HG02623 (cell line): ENCODE measurements at regions not wholly inside any gene's neighbourhood (a gene's known extent, or its start where the extent isn't known, plus 50 kb on each side); places are given as distances from the start of the nearest gene placed in this dataset.
"Not testable (repeated sequence)": the region's sequence is repeated elsewhere in the genome, so short reads cannot be mapped to it uniquely, and the experiment has no call there.

ENCODE experiments used
- ATAC-seq: cut with Tn5 transposase; IDR thresholded peaks from one replicate; pipeline ENCODE4 v1.9.1; 2021; ENCODE audit warnings: moderate library complexity; ENCODE audit not compliant: unreplicated experiment

DNA sequence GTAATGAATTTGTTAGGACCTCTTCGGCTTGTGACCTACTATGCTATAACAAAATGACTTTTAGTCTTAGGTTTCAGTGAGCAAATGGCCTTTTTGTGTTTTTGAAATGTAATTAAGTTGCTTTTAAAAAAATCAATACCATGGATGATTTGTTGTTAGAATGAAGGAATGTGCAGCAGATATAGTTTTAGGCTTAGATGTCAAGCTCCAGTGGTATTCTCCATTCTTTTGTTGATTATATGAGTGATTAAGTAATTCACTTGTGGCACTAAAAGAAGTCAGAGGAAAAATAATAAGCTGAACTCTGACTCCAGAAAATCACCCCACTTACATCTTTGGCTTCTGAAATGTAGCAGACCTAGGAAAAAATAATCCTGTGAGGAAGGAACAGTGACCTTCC, 474.1 kb upstream of the MIS18BP1 start:
- ATAC-seq: no peak

GRCh38 chr14:45721472-45721871, 468.5 kb upstream of the MIS18BP1 start:
- ATAC-seq: no peak

DNA sequence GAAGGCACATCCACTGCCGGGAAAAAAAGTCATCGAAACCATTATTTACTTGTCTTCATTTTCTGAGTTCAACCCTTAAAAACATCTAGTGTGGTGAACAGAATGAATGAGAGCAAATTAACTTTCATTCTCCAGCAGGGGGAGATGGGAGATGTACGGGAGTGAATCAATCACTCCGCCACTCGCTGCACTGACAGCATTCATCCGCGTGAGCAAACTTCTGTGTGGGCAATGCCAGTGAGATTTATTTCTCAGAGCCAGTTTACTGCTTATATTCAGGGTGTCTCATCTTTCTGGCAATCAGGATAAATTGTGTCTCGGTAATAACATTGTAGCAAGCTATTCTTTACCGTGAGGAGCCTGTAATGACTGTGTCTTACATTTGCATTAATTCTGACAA, 463.6 kb upstream of the MIS18BP1 start:
- no peak for ATAC-seq

DNA sequence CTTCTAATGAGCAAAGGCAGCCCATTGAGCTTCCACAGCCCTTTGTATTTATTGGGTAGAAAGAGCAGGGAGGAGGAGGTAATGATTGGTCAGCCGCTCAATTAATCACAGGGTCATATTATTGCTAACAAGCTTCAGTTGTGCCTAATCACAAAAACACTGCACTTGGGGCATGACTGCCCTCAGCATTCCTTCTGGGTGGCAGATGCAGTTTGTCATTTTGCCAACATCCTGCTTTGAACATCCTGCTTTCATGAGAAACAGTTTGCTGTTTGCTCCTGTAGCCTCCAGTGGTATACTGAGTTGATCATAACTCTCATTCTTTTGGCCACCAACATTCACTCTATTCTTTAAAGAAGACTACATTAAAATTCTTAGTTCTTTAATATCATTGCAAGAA, 462.9 kb upstream of the MIS18BP1 start:
- ATAC-seq: no peak

DNA sequence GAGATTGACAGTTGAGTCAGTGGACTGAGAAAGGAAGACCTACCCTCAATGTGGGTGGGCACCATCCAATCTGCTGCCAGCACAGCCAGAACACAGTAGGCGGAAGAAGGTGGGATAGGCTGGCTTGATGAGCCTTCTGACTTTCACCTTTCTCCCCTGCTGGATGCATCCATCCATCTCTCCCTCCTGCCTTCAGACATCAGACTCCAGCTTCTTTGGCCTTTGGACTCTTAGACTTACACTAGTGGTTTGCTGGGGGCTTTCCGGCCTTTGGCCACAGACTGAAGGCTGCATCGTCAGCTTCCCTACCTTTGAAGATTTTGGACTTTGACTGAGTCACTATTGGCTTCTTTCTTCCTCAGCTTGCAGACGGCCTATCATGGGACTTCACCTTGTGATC, 456.5 kb upstream of the MIS18BP1 start:
- no peak for ATAC-seq

- no peak for ATAC-seq
These were observed 453.0 kb upstream of the MIS18BP1 start for GRCh38 chr14:45705940-45706534.

- no peak for ATAC-seq
These were observed 446.5 kb upstream of the MIS18BP1 start for GRCh38 chr14:45699471-45699870.

DNA sequence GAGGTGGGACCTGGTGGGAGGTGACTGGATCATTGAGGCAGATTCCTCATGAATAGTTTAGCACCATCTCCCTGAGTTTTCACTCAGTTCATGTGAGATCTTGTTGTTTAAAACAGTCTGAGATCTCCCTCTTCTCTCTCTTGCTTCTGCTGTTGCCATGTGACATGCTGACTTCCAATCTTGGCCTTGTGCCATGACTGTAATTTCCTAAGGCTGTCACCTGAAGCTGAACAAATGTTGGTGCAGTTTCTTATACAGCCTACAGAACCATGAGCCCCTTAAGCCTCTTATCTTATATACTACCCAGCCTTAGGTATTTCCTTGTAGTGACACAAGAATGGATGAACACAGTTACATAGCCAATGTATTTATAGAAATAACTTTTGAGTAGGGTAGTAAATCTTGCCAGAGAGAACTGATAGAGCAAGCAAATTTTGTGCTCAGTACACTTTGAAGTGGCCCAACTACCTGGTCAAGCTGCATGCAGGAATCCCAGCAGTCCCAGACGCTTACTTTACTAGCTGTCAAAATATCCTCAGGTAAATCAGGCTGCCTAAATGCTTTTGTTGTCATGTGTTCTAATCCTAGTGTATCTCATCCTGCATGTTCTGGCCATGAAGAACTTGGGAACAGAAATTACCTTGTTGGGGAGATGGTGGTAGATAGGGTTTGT, 445.6 kb upstream of the MIS18BP1 start:
- no peak for ATAC-seq

DNA sequence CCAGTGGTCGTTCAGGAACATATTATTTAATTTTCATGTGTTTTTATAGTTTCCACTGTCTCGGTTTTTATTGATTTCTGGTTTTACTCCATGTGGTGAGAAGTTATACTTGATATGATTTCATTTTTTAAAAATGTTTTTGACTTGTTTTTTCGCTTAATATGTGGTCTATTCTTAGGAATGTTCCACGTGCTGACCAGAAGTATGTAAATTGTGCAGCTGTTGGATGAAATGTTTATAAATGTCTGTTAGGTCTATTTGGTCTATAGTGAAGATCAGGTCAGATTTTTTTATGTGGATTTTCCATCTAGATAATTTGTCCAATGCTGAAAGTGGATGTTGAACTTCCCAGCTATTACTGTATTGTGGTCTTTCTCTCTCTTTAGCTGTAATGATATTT, 433.8 kb upstream of the MIS18BP1 start:
- ATAC-seq: no peak

DNA sequence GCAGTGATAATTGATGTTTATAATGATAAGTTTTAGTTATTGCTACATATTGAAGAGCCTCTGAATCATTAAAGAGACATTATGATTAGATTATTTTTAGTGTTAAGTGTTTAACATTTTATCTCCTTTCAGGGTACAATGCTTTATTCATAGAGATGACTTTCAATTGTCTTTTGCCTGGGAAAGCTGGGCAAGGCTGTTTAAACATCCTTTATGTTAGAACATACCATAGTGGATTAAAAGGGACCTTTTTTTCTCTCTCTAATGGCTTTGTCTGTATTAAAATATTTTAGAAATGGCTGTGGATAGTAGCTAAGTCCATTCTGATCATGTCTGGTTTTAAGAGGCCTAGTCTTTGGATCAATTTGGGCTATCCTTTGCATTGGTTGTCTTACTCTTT, 427.5 kb upstream of the MIS18BP1 start:
- ATAC-seq: no peak

- ATAC-seq: no peak
These were observed 426.9 kb upstream of the MIS18BP1 start for GRCh38 chr14:45679853-45680252.

- no peak for ATAC-seq
These were observed 425.2 kb upstream of the MIS18BP1 start for GRCh38 chr14:45678163-45678562.

GRCh38 chr14:45673420-45673819, 420.4 kb upstream of the MIS18BP1 start:
- ATAC-seq: no peak

DNA sequence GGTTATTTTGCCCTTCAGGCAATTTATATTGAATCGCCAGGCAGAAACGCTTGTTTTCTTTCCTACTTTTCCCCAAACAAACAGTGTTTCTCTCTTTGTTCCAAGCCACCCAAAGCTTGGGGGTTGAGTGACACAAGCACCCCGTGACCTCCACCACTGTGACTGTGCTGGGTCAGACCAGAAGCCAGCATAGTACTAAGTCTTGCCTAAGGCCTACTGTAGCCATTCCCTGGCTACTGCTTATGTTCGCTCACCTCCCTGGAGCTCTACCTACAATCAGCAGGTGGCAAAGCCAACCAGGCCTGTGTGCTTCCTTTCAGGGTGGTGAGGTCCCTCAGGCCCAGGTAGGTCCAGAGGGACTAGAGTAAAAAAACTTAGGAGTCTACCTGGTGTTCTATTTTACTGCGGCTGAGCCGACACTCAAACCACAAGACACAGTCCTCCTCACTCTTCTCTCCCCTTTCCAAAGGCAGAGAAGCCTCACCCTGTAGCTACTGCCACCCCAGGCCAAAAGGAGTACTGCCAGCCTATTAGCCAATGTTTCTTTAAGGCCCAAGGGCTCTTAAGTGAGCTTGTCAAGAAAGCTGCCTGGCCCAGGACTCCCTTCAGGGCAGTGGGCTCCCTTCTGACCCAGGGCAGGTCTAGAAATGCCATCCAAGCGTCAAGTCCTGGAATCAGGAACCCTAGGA, 411.8 kb upstream of the MIS18BP1 start:
- ATAC-seq: no peak

GRCh38 chr14:45658917-45659299, 405.9 kb upstream of the MIS18BP1 start:
- ATAC-seq: no peak

GRCh38 chr14:45658226-45658916, 405.4 kb upstream of the MIS18BP1 start:
- ATAC-seq: no peak

DNA sequence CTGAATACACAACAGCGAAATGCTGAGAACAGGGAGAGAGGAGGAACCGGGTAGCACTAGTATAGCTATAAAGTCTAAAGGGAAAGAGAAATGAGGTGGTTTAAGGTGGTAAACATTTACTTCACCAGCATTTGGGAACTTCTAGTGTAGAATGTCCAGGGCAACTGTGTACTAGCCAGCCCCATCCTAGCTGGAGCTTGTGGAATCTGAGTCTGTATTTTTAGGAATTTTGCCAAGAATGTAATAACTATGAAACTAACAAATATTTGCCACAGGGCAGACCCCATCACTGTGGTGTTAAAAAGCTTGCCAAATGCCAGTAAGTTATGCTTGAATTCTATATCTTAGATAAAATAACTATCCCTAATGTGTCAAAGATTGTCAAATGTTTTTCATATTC, 398.9 kb upstream of the MIS18BP1 start:
- ATAC-seq: no peak

DNA sequence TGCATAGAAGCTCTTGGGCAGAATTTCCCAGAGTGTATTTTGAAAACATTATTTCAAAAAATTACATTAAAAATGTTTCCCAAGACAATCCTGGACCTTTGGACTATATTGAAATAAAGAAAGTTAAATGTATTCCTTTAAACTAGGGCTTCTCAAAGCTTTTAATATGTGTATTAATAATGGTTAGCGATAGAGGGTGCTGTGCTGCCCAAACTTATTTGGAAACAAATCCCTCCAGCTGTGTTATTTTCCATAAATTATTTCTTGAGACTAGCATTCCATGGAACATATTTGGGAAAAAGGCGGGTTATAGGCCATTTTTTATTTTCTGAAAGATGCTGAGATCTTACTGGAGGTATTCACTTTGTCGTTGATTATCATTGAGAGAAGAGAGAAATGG, 397.8 kb upstream of the MIS18BP1 start:
- ATAC-seq: no peak

GRCh38 chr14:45649051-45649450, 396.0 kb upstream of the MIS18BP1 start:
- no peak for ATAC-seq

GRCh38 chr14:45641541-45641940, 388.5 kb upstream of the MIS18BP1 start:
- ATAC-seq: no peak

DNA sequence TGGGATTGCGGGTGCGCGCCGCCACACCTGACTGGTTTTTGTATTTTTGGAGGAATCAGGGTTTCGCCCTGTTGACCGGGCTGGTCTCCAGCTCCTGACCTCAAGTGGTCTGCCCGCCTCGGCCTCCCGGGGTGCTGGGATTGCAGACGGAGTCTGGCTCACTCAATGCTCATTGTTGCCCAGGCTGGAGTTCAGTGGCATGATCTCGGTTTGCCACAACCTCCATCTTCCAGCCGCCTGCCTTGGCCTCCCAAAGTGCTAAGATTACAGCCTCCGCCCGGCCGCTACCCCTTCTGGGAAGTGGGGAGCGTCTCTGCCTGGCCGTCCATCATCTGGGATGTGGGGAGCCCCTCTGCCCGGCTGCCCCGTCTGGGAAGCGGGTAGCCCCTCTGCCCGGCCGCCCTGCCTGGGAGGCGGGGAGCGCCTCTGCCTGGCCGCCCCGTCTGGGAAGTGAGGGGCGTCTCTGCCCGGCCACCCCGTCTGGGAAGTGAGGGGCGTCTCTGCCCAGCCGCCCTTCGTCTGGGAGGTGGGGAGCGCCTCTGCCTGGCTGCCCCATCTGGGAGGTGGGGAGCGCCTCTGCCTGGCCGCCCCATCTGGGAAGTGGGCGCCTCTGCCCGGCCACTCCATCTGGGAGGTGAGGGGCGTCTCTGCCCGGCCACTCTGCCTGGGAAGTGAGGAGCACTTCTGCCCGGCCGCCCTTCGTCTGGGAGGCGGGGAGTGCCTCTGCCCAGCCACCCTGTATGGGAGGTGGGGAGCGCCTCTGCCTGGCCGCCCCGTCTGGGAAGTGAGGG, 381.8 kb upstream of the MIS18BP1 start:
- not testable (repeated sequence) for ATAC-seq
